ENCODE measurements at regions not wholly inside any gene's neighbourhood (a gene's known extent, or its start where the extent isn't known, plus 50 kb on each side); places are given as distances from the start of the nearest gene placed in this dataset.

GRCh38 chr10:11395581-11396310 lies 215.7 kb downstream of the USP6NL start:
- TF ChIP-seq CTCF (IDR thresholded peaks at IDR 0.05) (no peak), POLR2A (IDR thresholded peaks at IDR 0.05) (no peak)

Data from right lobe of liver (tissue), 4 donors.